GM11168 (cell line): ENCODE measurements at regions not wholly inside any gene's neighbourhood (a gene's known extent, or its start where the extent isn't known, plus 50 kb on each side); places are given as distances from the start of the nearest gene placed in this dataset.

ENCODE experiments used
- in situ Hi-C: fragments of 300-500 bp; cut with MboI; formaldehyde crosslinking; loops from one replicate; pipeline ENCODE4 v1.12.0; 2022; ENCODE audit warnings: low sequenced_read_pairs; ENCODE audit not compliant: unreplicated experiment

- in situ Hi-C loops, result no loop called here
Measured at GRCh38 chr22:44596396-44597125, 98.5 kb upstream of the RTL6 start.

GRCh38 chr22:44595841-44596341 is 97.9 kb upstream of the RTL6 start:
- in situ Hi-C loops, result no loop called here

GRCh38 chr22:44594951-44595350 is 96.9 kb upstream of the RTL6 start:
- in situ Hi-C loops, result no loop called here

DNA sequence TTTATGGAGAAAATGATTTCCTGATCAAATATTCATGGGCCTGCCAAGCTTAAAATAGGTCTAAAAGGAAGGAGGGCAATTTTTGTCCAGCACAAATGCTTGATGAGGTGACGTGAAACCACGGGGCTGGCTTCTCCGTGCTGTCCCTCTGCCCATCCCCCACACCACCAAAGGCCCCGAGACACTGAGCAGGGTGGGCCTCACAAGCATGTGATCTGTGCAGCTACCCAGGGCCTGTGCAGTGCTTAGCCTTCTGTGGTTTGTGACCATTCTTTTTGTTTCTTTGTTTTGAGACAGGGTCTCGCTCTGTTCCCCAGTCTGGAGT is 94.8 kb upstream of the RTL6 start:
- in situ Hi-C loops, result no loop called here

- in situ Hi-C loops, result no loop called here
Measured at GRCh38 chr22:44592126-44592823, 94.2 kb upstream of the RTL6 start.

- in situ Hi-C loops, result no loop called here
Measured at GRCh38 chr22:44591146-44591790, 93.2 kb upstream of the RTL6 start.

DNA sequence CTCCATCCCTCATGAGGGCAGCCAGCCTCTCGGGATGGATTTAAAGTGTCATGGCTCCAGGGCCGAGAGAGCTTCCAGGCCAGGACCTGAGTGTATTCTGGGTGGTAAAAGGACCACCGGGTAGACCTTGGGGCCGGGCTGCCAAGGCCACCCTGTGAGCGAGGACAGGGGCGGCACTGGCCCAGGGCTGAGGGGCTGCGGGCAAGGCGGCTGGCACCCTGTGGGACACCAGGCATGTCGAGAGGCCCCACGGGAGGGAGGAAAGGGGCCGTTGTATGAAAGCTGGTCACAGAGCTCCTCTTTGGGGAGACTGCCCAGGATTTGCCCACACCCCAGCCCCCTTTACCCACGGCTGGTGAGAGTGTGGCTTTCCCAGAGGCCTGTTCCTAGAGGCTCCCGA is 92.3 kb upstream of the RTL6 start:
- in situ Hi-C loops, result no loop called here

GRCh38 chr22:44589831-44590230 is 91.8 kb upstream of the RTL6 start:
- in situ Hi-C loops, result no loop called here

GRCh38 chr22:44588348-44588747 is 90.3 kb upstream of the RTL6 start:
- in situ Hi-C loops, result no loop called here

DNA sequence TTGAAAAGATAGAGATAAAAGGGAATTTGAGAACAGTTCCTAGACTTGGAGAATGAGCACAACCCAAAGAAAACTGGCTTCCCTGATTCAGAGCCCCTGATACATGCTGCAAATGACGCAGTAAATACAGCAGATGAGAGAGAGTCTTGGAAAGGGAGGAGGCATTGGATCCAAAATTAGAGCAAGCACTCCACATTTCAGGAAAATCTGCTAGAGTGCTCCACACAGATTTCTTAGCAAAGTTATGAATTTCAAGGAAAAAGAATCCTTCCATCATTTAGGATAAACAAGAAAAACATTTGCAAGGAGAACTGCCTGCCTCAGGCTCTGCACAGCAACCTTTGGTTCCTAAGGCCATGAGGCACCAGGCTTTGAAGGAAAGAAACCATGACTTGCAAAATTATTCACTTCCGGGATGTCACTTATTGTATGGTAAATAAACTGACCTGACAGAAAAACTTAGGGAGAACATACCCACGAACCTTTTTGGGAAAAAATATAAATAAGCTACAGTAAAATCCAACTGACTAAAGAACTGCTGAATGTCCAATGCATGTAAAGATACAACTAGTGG is 89.8 kb upstream of the RTL6 start:
- in situ Hi-C loops, result no loop called here

DNA sequence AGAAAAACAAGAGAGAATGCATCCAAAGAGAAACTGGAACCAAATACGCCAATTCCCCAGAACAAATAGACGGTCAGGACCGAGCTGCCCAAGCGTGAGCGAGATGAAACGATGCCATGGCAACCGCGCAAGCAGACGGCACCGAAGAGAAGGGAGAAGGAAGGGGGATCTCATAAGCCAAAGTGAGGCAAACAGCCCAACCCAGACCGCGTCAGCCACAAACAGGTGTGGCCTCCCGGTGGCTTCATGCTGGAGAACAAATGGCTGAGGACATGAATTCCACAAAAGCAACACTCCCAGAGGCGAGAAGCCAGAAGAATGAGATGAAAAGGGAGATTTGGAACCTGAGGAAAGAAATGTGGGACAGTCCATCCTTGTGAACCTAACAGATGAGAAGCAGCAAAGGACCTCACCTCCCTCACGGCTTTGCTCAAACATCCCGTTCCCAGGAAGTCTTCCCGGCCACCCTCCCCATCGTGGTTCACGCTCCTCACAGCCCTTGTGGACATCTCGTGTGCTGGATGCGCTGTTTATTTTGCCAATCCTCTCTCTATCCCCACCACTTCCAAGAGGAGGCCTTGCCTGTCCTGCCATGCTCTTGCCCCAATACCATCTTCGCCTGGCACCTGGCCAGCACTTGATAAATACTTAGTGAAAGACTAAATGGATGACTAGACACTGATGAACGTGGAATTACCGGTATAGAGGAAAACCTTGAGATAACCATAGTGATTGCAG is 89.1 kb upstream of the RTL6 start:
- in situ Hi-C loops, result no loop called here

DNA sequence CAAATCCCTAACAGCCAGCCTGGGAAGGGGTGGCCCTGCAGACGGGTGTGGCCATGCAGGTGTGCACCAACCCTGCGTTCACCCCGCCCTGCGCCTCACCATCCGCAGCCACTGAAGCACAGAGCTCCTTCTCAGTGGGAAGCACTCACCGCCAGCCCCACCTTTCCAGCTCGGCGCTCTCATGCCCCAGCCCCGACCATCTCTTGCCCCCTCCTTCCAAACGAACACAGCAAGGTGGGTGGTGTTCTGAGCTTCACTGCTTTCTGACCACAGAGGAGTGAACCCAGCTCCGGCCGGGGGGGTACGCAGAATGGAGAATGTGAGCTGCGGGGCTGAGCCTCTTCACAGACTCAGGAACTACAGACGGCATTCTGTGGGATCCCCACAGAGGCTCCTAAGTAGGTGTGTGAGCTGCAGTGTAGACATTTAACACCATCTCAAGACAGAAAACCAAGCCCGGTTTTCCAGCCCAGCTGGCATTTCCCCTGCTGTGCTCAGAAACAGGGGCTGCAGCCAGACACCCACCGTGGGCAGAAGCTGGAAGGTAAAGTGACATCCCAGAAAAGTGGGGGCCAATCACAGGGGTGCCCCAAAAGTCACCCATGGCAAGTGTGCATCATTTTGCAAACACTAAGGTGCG is 88.4 kb upstream of the RTL6 start:
- in situ Hi-C loops, result no loop called here

DNA sequence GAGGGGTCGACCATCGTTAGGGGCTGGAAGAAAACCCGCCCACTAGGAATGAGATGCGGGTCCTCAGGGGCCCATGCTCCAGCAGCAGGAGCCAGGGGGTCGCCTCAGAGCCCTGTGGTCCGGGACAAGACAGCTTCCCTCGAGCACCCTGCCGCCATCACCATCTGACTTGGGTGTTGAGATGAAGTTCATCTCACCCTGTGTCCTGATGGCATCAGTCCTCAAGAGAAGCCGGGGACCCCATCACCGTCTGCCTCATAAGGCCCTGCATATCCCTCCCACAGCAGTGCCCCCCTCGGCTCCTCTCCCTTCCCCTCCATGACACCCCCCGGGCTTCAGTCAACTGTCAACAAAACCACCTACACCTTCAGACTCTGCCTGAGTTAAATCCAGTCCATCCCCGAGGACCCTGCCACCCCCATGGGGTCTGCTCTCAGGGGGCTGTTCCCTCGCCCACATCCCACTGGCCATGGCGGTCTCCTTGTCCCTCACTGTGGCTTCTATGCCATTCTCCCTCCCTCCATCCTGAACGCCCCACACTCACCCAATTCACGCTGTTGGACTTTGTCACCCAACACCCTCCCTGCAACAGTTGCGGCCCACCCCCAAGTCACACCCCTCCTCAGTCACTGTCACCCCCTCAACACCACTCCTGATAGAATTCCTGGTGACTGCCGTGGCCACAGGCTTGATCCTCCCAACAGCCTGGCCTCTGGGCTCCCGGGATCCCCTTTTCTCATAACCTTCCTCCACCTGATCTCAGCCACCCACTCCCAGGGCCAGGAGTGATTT is 87.7 kb upstream of the RTL6 start:
- in situ Hi-C loops, result no loop called here

DNA sequence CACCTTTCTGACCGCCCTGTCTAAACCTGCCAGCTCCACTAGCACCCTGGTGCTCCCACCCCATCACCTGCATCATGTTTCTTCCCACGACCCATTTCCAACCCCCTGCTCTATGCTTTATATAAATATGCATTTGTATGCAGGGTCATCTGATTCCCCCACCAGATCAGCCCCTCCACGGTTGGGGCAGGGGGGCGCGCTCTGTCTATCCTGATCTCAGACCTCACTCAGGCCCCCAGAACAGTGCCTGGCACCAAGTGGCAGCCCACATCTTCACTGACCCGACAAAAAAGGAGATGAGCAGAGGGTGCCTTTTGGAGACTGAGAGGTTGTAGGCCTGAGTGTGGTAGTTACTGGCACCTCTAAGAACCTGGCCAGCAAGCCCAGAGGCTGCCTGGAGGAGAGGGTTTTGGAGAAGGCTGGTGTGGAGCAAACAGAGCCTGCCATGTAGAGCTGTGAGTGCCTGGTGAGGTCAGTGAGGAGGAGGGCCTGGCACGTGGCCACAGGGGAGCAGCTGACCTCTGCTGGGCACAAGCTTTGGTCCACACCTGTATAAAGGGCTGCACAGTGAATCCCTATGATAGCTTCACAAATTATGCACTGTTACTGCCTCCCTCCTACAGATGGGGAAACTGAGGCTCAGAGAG is 86.3 kb upstream of the RTL6 start:
- in situ Hi-C loops, result no loop called here

DNA sequence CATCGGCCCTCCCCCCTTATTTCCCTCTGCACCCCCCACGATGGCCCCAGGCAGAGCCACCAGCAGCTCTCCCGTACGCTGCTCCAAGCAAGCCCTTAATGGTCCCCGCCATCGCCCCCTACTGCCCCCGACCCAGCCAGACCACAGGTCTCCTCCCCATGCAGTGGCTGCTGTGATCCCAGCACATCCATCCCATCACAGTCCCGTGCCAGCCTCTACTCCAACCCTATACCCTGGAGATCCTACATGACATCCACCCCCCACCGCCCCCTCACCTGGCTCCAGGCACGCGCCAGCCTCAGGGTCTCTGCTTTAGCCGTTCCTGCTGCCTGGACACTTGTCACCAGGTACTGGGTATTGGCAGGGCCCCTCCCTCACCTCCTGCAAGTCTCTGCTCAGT is 85.8 kb upstream of the RTL6 start:
- in situ Hi-C loops, result no loop called here

- in situ Hi-C loops, result no loop called here
Measured at GRCh38 chr22:44583061-44583760, 85.2 kb upstream of the RTL6 start.

DNA sequence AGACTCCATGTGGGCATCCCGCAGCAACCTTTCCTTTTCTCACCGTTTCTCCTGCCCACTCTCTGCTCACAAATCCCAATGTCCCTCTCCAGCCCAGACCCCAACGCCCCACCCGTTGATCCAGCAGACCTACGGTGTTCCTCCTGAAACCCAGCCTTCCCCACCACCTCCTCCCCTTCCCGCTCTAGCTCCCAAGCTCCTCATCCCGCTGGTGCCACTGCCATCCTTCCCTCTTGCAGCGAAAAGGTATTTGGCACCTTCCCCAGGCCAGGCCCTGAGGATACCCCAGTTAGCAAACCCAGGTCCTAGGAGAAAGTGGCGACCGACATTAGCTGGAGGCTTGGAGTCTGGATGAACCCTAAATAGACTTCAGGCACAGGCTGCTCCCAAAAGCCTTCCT is 84.0 kb upstream of the RTL6 start:
- in situ Hi-C loops, result no loop called here

- in situ Hi-C loops, result no loop called here
Measured at GRCh38 chr22:44581096-44581435, 83.0 kb upstream of the RTL6 start.
